ENCODE measurements at regions not wholly inside any gene's neighbourhood (a gene's known extent, or its start where the extent isn't known, plus 50 kb on each side); places are given as distances from the start of the nearest gene placed in this dataset.

- no peak overlapping the region for H3K4me3 ChIP-seq
- no peak overlapping the region for H3K27ac ChIP-seq
- intact Hi-C loops (cut with DNase I; ENCODE audit: low total_unique reads) = no loop called here
- no peaks in the 10 kb centered on the region for H3K9me3 ChIP-seq
- H3K36me3 ChIP-seq (ENCODE audit: low read depth, missing control alignments) = no peaks in the 10 kb centered on the region
- no peak for DNase-seq
- no peaks in the 10 kb centered on the region for H3K27me3 ChIP-seq
- no peaks in the 10 kb centered on the region for H3K4me1 ChIP-seq
- no peak for TF ChIP-seq CTCF (IDR thresholded peaks at IDR 0.05)
- no peak for TF ChIP-seq POLR2A (IDR thresholded peaks at IDR 0.05)
- WGBS, 2 donors = 86 to 93% methylated on average over 2 of the region's 2 CpGs
These were observed 384.3 kb upstream of the GBE1 start for GRCh38 chr3:82145742-82146141.

- DNase-seq = no peak
- no peaks in the 10 kb centered on the region for H3K4me1 ChIP-seq
- H3K4me3 ChIP-seq = no peak overlapping the region
- no peaks in the 10 kb centered on the region for H3K9me3 ChIP-seq
- 58 to 75% methylated on average over 3 of the region's 3 CpGs for WGBS, 2 donors
- no peaks in the 10 kb centered on the region for H3K27me3 ChIP-seq
- no peaks in the 10 kb centered on the region for H3K36me3 ChIP-seq (ENCODE audit: low read depth, missing control alignments)
- no peak for TF ChIP-seq CTCF (IDR thresholded peaks at IDR 0.05)
- TF ChIP-seq POLR2A (IDR thresholded peaks at IDR 0.05) = no peak
- no peak overlapping the region for H3K27ac ChIP-seq
- intact Hi-C loops (cut with DNase I; ENCODE audit: low total_unique reads) = no loop called here
These were observed 383.4 kb upstream of the GBE1 start for GRCh38 chr3:82144811-82145210.

- H3K27me3 ChIP-seq = no peaks in the 10 kb centered on the region
- H3K27ac ChIP-seq = no peak overlapping the region
- H3K36me3 ChIP-seq (ENCODE audit: low read depth, missing control alignments) = no peaks in the 10 kb centered on the region
- 88 to 96% methylated on average over 3 of the region's 3 CpGs for WGBS, 2 donors
- TF ChIP-seq POLR2A (IDR thresholded peaks at IDR 0.05) = no peak
- TF ChIP-seq CTCF (IDR thresholded peaks at IDR 0.05) = no peak
- intact Hi-C loops (cut with DNase I; ENCODE audit: low total_unique reads) = no loop called here
- no peaks in the 10 kb centered on the region for H3K9me3 ChIP-seq
- H3K4me1 ChIP-seq = no peaks in the 10 kb centered on the region
- DNase-seq = no peak
- H3K4me3 ChIP-seq = no peak overlapping the region
These were observed 382.4 kb upstream of the GBE1 start for GRCh38 chr3:82143661-82144412.

- no peak for DNase-seq
- Histone ChIP-seq H3K4me3 (no peak overlapping the region), H3K27ac (no peak overlapping the region), H3K27me3 (no peaks in the 10 kb centered on the region), H3K4me1 (no peaks in the 10 kb centered on the region), H3K9me3 (no peaks in the 10 kb centered on the region), H3K36me3 (ENCODE audit: low read depth, missing control alignments) (no peaks in the 10 kb centered on the region)
- TF ChIP-seq CTCF (IDR thresholded peaks at IDR 0.05) (no peak), POLR2A (IDR thresholded peaks at IDR 0.05) (no peak)
- intact Hi-C loops (cut with DNase I; ENCODE audit: low total_unique reads) = no loop called here
- WGBS, 2 donors = 91 to 96% methylated on average over 1 of the region's 1 CpG
These were observed 380.1 kb upstream of the GBE1 start for GRCh38 chr3:82141592-82141991.

GRCh38 chr3:82137861-82138260 is 376.4 kb upstream of the GBE1 start:
- no peak for TF ChIP-seq CTCF (IDR thresholded peaks at IDR 0.05)
- no peak for TF ChIP-seq POLR2A (IDR thresholded peaks at IDR 0.05)
- no peak overlapping the region for H3K27ac ChIP-seq
- H3K4me3 ChIP-seq = no peak overlapping the region
- no peaks in the 10 kb centered on the region for H3K9me3 ChIP-seq
- DNase-seq = no peak
- WGBS, 2 donors = 83 to 88% methylated on average over 2 of the region's 2 CpGs
- intact Hi-C loops (cut with DNase I; ENCODE audit: low total_unique reads) = no loop called here
- H3K27me3 ChIP-seq = no peaks in the 10 kb centered on the region
- no peaks in the 10 kb centered on the region for H3K36me3 ChIP-seq (ENCODE audit: low read depth, missing control alignments)
- H3K4me1 ChIP-seq = no peaks in the 10 kb centered on the region

Measured in testis (tissue), 2 donors.